ENCODE measurements at regions not wholly inside any gene's neighbourhood (a gene's known extent, or its start where the extent isn't known, plus 50 kb on each side); places are given as distances from the start of the nearest gene placed in this dataset.
"Not testable (repeated sequence)": the region's sequence is repeated elsewhere in the genome, so short reads cannot be mapped to it uniquely, and the experiment has no call there.

DNA sequence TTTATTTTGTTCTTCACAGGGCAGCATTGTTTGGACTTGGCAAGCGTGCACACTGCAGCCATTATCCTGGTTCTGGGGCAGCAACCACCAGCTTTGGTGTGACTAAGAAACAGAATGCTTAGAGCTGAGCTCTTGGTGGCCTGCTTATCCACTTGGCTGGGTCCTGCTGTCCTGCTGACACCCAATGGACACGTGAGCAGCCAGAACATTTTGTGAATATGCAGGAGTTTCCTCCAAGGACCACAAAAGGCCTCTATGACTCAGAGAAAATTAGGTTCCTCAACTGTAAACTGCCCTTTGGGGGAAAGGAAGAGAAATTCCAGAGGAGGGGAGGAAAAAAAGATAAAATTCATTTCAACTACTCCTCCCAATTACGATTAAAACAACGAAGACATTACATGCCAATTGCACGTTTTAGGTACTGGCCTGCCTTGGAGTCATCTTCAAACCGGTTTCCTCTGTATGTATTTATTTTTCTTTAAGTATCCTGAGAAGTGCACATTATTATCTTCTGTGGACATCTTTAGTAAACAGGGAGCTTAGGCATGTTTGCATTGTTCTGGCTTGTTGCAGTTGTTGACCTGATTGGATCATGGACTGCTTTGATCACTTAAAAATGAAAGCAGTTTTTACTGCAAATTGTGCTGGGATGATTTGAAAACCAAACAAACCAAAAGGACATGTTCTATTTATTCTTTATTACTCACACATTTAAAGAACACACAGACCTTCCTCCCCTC lies 82.3 kb upstream of the TLE4 start:
- Histone ChIP-seq H3K4me3 (ENCODE audit: low read depth in 1 of 3, low read length in 3 of 3) (no peak overlapping the region), H3K36me3 (ENCODE audit: control insufficient read depth in 3 of 3, insufficient read depth in 2 of 3, low read depth in 1 of 3, low read length in 3 of 3) (no peaks in the 10 kb centered on the region), H3K4me1 (ENCODE audit: control insufficient read depth in 3 of 3, insufficient read depth in 2 of 3, low read depth in 1 of 3, low read length in 2 of 3) (no peaks in the 10 kb centered on the region), H3K27ac (ENCODE audit: low read depth in 1 of 3, low read length in 2 of 3) (no peak overlapping the region), H3K27me3 (ENCODE audit: control insufficient read depth in 3 of 3, insufficient read depth in 3 of 3, low read length in 3 of 3) (no peaks in the 10 kb centered on the region), H3K9me3 (ENCODE audit: control insufficient read depth in 2 of 2, insufficient read depth in 1 of 2, low read depth in 1 of 2, low read length in 1 of 2) (no peaks in the 10 kb centered on the region)
- DNase-seq (no peak), FAIRE-seq (no peak)
- WGBS, 3 donors: 43 to 58% (median 51%) methylated on average over 6 of the region's 6 CpGs

DNA sequence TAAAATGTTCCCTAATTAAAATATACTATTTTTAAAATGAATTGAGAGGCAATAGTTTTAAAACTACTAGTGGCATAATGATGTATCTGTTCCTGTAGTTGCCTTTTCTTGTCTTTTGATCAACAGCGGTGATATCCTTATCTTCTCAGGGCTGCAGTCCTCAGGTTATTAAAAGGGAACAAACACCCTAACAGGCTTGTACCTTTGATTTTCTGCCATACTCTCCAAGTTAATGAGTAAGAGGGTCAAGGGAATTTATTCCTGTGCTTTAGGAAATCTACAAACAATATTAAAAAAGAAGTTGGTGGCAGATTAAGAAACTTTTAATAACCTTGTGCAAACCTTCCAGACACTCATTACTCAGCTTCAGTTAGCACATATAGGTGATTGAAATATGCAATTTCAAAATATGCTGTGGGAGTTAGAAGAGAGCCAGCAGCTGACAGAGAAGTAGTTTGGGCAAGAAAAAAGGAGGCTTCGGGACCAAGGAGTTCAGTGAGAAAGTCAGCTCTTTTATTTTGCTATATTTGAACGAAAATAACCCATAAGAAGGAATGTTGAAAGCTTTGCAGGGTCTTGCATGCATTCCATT lies 81.0 kb upstream of the TLE4 start:
- DNase-seq (no peak), FAIRE-seq (no peak)
- 31 to 69% (median 37%) methylated on average over 3 of the region's 3 CpGs for WGBS, 3 donors
- no peaks in the 10 kb centered on the region for H3K27me3 ChIP-seq (ENCODE audit: control insufficient read depth in 3 of 3, insufficient read depth in 3 of 3, low read length in 3 of 3)
- H3K9me3 ChIP-seq (ENCODE audit: control insufficient read depth in 2 of 2, insufficient read depth in 1 of 2, low read depth in 1 of 2, low read length in 1 of 2): no peaks in the 10 kb centered on the region
- H3K36me3 ChIP-seq (ENCODE audit: control insufficient read depth in 3 of 3, insufficient read depth in 2 of 3, low read depth in 1 of 3, low read length in 3 of 3): no peaks in the 10 kb centered on the region
- H3K4me1 ChIP-seq (ENCODE audit: control insufficient read depth in 3 of 3, insufficient read depth in 2 of 3, low read depth in 1 of 3, low read length in 2 of 3): no peaks in the 10 kb centered on the region
- H3K4me3 ChIP-seq (ENCODE audit: low read depth in 1 of 3, low read length in 3 of 3): no peak overlapping the region
- H3K27ac ChIP-seq (ENCODE audit: low read depth in 1 of 3, low read length in 2 of 3): no peak overlapping the region

DNA sequence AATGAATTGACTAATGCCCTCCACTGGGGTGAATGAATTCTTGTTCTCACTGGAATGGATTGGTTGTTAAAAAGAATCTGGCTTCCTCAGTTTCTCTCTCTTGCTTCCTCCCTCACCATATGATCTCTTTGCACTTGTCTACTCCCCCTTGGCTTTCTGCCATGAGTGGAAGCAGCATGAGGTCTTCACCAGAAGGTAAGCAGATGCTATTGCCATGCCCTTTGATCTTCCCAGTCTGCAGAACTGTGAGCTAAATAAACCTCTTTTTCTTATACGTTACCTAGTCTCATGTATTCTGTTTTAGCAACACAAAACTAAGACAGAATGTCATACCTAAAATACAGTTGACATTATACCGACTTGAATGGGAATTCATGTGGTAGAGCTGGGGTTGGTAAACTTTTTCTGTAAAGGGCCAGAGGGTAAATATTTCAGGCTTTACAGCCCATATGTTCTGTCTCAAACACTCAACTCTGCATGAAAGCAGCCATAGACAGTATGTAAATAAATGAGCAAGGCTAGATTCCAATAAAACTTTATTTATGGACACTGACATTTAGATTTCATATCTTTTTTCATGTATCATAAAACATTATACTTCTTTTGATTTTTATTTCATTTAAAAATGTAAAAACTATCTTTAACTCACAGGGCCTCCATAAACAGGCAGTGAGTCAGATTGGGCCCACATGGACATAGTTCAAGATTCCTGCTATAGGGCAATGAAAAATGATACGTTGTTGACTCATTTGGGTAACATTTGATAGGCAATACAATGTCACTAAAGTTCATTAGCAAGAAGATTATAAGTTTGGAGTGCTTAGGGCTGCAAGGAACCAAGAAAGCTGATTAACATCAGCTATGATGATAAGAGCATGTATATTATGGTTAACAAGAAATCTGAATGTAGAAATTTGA lies 79.4 kb upstream of the TLE4 start:
- Histone ChIP-seq H3K27me3 (ENCODE audit: control insufficient read depth in 3 of 3, insufficient read depth in 3 of 3, low read length in 3 of 3) (no peaks in the 10 kb centered on the region), H3K9me3 (ENCODE audit: control insufficient read depth in 2 of 2, insufficient read depth in 1 of 2, low read depth in 1 of 2, low read length in 1 of 2) (no peaks in the 10 kb centered on the region), H3K4me1 (ENCODE audit: control insufficient read depth in 3 of 3, insufficient read depth in 2 of 3, low read depth in 1 of 3, low read length in 2 of 3) (no peaks in the 10 kb centered on the region), H3K4me3 (ENCODE audit: low read depth in 1 of 3, low read length in 3 of 3) (no peak overlapping the region), H3K36me3 (ENCODE audit: control insufficient read depth in 3 of 3, insufficient read depth in 2 of 3, low read depth in 1 of 3, low read length in 3 of 3) (no peaks in the 10 kb centered on the region), H3K27ac (ENCODE audit: low read depth in 1 of 3, low read length in 2 of 3) (no peak overlapping the region)
- DNase-seq (no peak), FAIRE-seq (no peak)
- WGBS, 3 donors: 78 to 85% (median 78%) methylated on average over 3 of the region's 3 CpGs

DNA sequence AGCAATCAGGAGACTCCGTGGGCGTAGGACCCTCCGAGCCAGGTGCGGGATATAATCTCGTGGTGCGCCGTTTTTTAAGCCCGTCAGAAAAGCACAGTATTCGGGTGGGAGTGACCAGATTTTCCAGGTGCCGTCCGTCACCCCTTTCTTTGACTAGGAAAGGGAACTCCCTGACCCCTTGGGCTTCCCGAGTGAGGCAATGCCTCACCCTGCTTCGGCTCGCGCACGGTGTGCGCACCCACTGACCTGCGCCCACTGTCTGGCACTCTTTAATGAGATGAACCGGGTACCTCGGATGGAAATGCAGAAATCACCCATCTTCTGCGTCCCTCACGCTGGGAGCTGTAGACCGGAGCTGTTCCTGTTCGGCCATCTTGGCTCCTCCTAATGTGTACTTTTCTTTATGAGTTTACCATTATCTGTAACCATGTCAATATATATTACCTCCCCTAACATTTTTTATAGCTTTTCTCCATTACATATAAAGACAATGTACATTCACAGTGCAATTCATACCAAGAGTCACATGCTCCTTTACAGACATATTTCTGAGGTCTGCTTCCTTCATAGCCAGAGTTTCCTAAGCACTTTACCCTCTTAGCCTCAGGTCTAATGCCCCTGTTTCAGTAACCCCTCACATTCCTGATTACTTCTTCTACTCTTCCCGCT lies 71.4 kb upstream of the TLE4 start:
- not testable (repeated sequence) for H3K36me3 ChIP-seq (ENCODE audit: control insufficient read depth in 3 of 3, insufficient read depth in 2 of 3, low read depth in 1 of 3, low read length in 3 of 3); DNase-seq; H3K27me3 ChIP-seq (ENCODE audit: control insufficient read depth in 3 of 3, insufficient read depth in 3 of 3, low read length in 3 of 3); H3K9me3 ChIP-seq (ENCODE audit: control insufficient read depth in 2 of 2, insufficient read depth in 1 of 2, low read depth in 1 of 2, low read length in 1 of 2); H3K27ac ChIP-seq (ENCODE audit: low read depth in 1 of 3, low read length in 2 of 3); H3K4me3 ChIP-seq (ENCODE audit: low read depth in 1 of 3, low read length in 3 of 3); FAIRE-seq; H3K4me1 ChIP-seq (ENCODE audit: control insufficient read depth in 3 of 3, insufficient read depth in 2 of 3, low read depth in 1 of 3, low read length in 2 of 3)
- 92 to 96% (median 94%) methylated on average over 16 to 25 of the region's 25 CpGs for WGBS, 3 donors

DNA sequence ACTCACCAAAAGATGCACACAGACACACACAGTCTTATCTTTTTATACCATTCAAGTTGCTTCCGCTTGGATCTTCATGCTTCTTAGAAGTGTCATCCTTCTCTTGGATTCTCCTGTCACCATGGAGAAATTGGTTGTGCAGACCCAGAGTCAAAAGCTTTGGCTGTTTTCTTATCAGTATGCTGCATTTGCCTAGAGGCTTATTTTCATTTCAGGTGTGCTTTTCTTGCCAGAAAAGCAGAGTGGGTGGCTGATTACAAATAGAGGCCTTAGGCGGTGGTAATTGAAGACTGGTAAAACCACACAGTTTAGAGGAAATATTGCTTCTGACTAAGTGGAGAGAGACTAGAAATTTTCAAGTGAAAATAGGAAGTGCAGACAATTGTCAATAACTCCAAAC lies 70.2 kb upstream of the TLE4 start:
- H3K27me3 ChIP-seq (ENCODE audit: control insufficient read depth in 3 of 3, insufficient read depth in 3 of 3, low read length in 3 of 3): no peaks in the 10 kb centered on the region
- no peak for FAIRE-seq

DNA sequence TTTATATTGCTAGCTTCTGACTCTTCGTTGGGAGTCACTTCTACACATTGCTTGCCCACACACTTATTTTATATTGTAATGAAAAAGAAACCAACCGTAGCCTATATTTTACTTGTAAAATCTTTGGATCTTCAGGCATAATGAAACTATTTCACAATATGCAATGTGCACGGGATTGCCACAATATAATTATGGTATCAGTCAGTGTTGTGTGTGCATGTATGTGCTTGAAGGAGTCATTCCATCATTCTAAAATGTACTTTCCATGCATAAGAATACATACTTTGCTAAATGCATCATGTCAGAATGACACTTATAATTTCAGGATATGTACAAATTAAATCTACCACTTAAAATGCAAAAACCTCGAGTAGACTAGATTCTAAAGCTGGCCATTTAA lies 64.0 kb upstream of the TLE4 start:
- no peaks in the 10 kb centered on the region for H3K9me3 ChIP-seq (ENCODE audit: control insufficient read depth in 2 of 2, insufficient read depth in 1 of 2, low read depth in 1 of 2, low read length in 1 of 2)
- FAIRE-seq (no peak), DNase-seq (no peak)
- H3K27ac ChIP-seq (ENCODE audit: low read depth in 1 of 3, low read length in 2 of 3): no peak overlapping the region
- H3K4me3 ChIP-seq (ENCODE audit: low read depth in 1 of 3, low read length in 3 of 3): no peak overlapping the region
- H3K4me1 ChIP-seq (ENCODE audit: control insufficient read depth in 3 of 3, insufficient read depth in 2 of 3, low read depth in 1 of 3, low read length in 2 of 3): no peaks in the 10 kb centered on the region
- no peaks in the 10 kb centered on the region for H3K27me3 ChIP-seq (ENCODE audit: control insufficient read depth in 3 of 3, insufficient read depth in 3 of 3, low read length in 3 of 3)
- H3K36me3 ChIP-seq (ENCODE audit: control insufficient read depth in 3 of 3, insufficient read depth in 2 of 3, low read depth in 1 of 3, low read length in 3 of 3): no peaks in the 10 kb centered on the region
- 65 to 81% (median 70%) methylated on average over 4 of the region's 4 CpGs for WGBS, 3 donors

More for the DNA sequence above, 70.2 kb upstream of the TLE4 start:
- WGBS, 3 donors: 76 to 83% (median 83%) methylated on average over 2 of the region's 2 CpGs
- Histone ChIP-seq H3K27ac (ENCODE audit: low read depth in 1 of 3, low read length in 2 of 3) (no peak overlapping the region), H3K4me3 (ENCODE audit: low read depth in 1 of 3, low read length in 3 of 3) (no peak overlapping the region), H3K36me3 (ENCODE audit: control insufficient read depth in 3 of 3, insufficient read depth in 2 of 3, low read depth in 1 of 3, low read length in 3 of 3) (no peaks in the 10 kb centered on the region), H3K9me3 (ENCODE audit: control insufficient read depth in 2 of 2, insufficient read depth in 1 of 2, low read depth in 1 of 2, low read length in 1 of 2) (no peaks in the 10 kb centered on the region), H3K4me1 (ENCODE audit: control insufficient read depth in 3 of 3, insufficient read depth in 2 of 3, low read depth in 1 of 3, low read length in 2 of 3) (no peaks in the 10 kb centered on the region)
- DNase-seq: no peak

DNA sequence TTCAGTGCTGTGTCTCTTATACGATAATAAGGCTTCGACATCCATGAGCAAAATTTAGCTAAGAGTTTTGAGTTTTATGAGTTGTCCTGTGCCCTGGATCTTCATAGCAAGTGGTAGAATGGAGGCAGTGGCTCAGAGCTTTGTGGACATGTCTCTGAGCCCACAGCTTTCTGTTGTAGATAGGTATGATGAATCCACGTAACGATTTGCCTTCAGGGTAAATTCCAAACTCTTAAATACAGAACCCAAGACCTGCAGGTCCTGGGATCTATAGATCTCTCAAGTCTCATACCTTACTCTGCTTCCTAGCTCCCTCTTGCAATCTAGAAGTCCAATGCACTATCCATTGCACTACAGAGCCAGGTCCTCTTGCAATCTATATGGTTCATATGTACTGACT lies 59.5 kb upstream of the TLE4 start:
- Histone ChIP-seq H3K9me3 (ENCODE audit: control insufficient read depth in 2 of 2, insufficient read depth in 1 of 2, low read depth in 1 of 2, low read length in 1 of 2) (no peaks in the 10 kb centered on the region), H3K36me3 (ENCODE audit: control insufficient read depth in 3 of 3, insufficient read depth in 2 of 3, low read depth in 1 of 3, low read length in 3 of 3) (no peaks in the 10 kb centered on the region), H3K4me1 (ENCODE audit: control insufficient read depth in 3 of 3, insufficient read depth in 2 of 3, low read depth in 1 of 3, low read length in 2 of 3) (no peaks in the 10 kb centered on the region), H3K27ac (ENCODE audit: low read depth in 1 of 3, low read length in 2 of 3) (no peak overlapping the region), H3K27me3 (ENCODE audit: control insufficient read depth in 3 of 3, insufficient read depth in 3 of 3, low read length in 3 of 3) (no peaks in the 10 kb centered on the region), H3K4me3 (ENCODE audit: low read depth in 1 of 3, low read length in 3 of 3) (no peak overlapping the region)
- 84 to 94% (median 90%) methylated on average over 4 of the region's 4 CpGs for WGBS, 3 donors
- DNase-seq (no peak), FAIRE-seq (no peak)

All from small intestine (tissue), 7 donors.